CD4-positive, alpha-beta T cell treated with Interleukin-17A for 1 hour (primary cell): ENCODE measurements at regions not wholly inside any gene's neighbourhood (a gene's known extent, or its start where the extent isn't known, plus 50 kb on each side); places are given as distances from the start of the nearest gene placed in this dataset.
"Not testable (repeated sequence)": the region's sequence is repeated elsewhere in the genome, so short reads cannot be mapped to it uniquely, and the experiment has no call there.

Experiments
- DNase-seq: peaks from one replicate; pipeline ENCODE4 v3.0.0-alpha.2; 2020

DNA sequence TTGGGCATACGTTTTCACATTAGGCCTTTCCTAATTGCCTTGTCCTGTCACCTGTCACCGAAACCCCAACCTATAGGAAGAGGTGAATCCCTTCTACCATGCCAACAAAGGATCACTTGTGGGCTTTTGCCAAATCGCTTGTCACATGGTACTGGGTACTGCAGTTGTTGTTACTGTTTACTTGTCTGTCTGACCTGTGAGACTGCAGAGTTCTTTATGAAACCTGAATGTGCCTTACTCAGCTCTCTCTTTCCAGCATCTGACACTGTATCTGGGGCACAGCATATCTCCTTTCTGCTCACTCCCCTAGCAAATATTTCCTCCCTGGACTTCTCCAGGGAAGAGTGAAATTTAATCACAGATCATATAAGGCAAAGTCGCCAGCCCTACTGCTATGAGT is 1272.4 kb downstream of the CDH8 start:
- no peak for DNase-seq

GRCh38 chr16:60755907-60756306 is 1280.3 kb downstream of the CDH8 start:
- no peak for DNase-seq

DNA sequence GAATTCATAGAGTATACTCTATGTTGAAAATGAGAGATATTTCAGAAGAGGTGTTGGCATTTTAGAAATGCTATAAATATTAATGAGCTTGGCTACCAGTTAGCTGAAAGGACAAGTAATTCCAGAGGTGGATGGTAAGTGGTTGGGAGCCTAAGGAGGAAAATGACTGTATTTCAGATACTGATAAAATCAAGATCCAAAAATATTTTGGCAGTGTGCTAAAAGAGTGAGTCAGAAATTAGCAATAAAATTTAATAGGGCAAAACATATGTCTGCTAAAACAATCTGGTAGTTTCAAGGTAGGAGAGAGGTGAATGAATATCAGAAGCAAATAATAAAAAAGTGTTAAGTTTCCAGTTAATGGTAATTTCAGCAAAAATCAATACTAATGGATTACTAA is 1287.9 kb downstream of the CDH8 start:
- no peak for DNase-seq

DNA sequence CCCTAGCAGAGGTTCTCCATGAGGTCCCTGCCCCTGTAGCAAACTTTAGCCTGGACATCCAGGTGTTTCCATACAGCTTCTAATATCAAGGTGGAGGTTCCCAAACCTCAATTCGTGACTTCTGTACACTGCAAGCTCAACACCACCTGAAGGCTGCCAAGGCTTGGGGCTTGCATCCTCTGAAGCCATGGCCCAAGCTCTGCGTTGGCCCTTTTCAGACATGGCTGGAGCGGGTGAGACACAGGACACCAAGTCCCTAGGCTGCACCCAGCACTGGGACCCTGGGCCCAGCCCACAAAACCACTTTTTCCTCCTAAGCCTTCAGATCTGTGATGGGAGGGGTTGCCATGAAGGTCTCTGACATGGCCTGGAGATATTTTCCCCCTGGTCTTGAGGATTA is 1292.0 kb downstream of the CDH8 start:
- no peak for DNase-seq

- no peak for DNase-seq
Measured at GRCh38 chr16:60741810-60742209, 1294.4 kb downstream of the CDH8 start.

DNA sequence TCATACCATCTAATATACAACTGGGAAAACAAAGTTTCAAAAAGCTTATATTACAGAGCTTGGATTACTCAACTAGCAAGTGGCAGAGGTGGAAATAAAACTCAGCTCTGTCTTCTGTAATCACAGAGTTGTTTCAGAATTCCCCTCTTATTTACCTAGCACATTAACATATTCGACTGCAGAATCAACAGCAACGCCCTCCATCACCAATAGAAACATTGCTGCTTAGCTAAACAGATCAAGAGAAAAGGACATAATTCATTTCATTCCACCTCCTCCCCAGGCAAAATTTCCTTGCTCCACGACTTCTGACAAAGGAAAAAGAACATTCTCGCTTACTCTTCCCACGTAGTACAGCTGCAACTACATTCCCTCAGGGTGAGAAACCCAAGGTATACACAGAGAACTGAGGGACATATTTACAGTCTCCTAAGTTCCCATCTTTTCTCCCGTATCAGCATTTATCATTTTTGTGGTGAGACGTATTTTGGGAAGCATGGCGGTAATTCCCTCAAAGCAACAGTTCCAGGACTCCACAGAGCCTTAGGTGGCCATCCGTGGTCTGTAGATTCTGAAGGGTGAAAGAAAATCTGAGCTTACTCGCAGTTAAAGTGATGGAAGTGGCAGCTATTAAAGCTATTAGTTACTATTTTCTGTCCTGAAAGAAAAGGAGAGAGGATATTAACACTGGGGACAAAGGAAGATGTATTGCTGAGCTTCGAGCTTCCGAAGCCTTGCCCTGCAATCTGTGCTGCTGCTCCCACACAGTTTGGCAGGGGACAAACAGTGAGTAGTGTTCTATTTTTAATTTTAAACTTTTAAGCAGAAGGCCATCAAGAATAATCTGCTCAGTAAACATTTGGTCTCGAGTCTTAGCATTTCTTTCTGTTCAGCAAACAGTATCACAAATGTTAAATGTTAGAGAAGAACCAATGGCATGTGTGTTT is 1296.2 kb downstream of the CDH8 start:
- DNase-seq, result no peak

GRCh38 chr16:60731329-60732050 is 1304.7 kb downstream of the CDH8 start:
- DNase-seq, result no peak

DNA sequence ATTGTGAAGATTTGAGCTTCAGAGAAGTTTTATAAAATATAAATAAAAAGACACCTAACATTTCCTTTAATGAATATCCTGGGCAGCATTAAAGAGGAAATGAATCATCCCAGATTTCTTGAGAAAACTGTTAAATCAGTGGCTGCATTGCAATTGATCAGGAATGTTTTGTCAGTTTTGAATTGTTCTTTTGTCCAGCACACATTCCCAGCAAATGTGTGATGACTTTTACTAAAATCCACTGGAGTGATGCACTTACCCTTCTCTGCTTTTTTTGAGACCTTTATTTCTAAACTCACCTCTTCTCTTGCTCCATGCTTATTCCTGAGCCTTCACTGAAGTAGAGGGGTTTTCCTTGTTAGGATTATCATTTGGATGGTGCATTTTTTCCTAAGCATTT is 1307.2 kb downstream of the CDH8 start:
- no peak for DNase-seq

GRCh38 chr16:60727851-60728250 is 1308.4 kb downstream of the CDH8 start:
- no peak for DNase-seq

GRCh38 chr16:60720060-60720459 is 1316.2 kb downstream of the CDH8 start:
- DNase-seq, result no peak

DNA sequence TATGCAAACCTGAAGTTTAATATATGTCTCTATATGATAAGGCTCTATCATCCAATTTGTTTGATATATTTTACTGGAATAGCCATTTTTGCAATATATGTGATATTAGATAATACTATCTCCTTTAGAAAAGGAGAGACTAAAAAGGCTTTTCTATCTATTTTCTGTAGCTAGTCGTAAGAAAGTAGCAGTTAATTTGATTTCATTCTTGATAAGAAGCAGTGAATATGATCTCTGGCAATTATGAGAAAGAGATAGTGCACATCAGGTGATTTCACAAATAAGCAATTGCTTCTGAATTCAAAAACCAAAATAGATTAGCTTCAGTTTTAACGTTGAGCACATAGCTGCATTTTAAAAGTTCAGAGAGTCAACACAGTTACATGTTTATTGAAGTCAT is 1318.4 kb downstream of the CDH8 start:
- no peak for DNase-seq

GRCh38 chr16:60712144-60712543 is 1324.1 kb downstream of the CDH8 start:
- no peak for DNase-seq

DNA sequence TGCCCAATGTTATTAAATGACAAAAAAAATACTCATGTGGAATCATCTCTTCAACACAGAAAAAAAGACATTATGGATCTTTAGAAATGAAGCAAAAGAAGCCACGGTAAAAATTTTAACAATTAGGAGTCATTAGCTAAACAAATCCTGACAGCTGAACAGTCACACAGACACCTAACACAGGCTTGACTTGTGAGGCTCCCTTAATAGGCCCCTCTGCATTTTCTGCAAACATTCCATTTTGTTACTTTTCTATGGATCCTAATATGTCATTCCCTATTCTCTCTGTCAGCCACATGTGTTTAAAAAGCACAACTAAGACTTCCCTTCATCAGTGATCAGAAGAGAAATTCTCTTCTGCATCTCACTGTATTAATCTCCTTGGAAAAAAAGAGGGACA is 1331.5 kb downstream of the CDH8 start:
- no peak for DNase-seq

GRCh38 chr16:60703096-60703495 is 1333.1 kb downstream of the CDH8 start:
- no peak for DNase-seq

DNA sequence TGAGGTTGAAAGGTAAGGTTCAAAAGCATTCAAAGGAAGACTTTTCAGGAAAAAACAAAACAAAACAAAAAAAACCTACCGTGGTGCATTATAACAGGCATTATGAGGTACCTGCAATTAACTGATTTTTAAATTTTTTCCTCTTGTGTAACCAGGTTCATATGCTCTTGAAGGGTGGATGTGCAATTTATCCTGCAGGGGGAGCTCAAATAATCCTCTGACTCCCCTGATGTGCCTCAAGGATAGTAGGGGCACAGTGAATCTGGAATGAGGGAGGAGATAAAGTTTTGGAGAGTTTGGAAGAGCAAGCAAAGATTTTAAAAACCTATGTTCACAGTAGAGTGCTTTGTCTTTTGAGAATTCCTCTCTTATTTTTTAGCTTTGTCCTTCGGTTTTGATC is 1349.4 kb downstream of the CDH8 start:
- DNase-seq, result no peak

- no peak for DNase-seq
Measured at GRCh38 chr16:60684002-60684401, 1352.2 kb downstream of the CDH8 start.

DNA sequence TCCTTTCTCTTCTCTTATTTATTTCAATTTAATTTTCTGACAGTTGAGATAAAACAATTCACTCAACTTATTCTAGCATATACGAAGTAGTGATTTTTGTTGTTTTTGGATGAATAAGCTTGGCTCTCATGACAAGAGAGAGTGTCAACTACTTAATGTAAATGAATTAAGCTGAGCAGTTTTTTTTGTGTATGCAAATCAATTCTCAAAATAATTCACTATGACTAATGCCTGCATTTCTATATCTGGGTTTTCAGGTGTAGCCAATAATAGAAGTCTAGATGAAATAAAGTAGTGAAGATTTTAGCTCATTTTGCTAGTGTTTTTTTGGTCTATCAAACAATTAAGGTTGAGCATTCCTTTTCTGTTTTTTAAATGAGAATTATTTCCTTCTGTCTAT is 1354.0 kb downstream of the CDH8 start:
- DNase-seq, result no peak

- DNase-seq, result no peak
Measured at GRCh38 chr16:60681043-60681442, 1355.2 kb downstream of the CDH8 start.

DNA sequence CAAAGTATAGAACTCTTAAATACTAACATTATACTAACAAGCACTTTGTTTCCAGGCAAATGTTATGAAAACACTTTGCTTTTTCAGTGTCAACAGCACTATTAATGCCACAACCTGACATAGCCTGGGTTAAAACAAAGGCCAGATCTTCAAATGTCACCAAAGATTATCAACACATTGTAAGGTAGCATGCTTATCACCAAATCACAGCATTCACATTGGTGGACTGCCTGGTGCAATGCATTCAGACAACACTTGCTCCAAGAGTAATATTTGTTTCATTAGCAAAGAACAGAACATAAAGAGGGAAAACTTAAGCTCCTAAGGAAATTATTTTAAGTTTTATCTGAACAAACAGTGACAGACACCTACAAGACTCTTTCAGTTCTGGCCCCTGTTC is 1361.2 kb downstream of the CDH8 start:
- no peak for DNase-seq

DNA sequence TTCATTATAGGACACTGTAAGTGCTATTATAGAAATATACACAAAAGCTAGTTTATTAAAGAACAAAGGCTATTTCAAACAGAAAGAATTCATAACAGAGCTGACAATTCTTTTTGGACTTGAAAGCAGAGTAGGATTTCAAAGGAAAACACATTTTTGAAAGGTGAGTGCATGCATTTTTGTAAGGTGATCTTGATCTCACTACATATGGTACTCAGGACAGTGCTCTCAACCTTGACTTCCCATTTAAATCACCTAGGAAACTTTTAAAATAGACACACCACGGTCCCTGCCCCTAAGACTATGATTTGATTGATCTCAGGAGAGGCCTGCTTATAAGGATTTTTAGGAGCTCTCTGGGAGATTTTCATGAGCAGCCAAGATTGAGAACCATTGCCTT is 1362.0 kb downstream of the CDH8 start:
- no peak for DNase-seq

GRCh38 chr16:60655514-60656153 is 1380.6 kb downstream of the CDH8 start:
- no peak for DNase-seq

GRCh38 chr16:60651346-60651745 is 1384.9 kb downstream of the CDH8 start:
- DNase-seq, result no peak

- no peak for DNase-seq
Measured at GRCh38 chr16:60648290-60648689, 1387.9 kb downstream of the CDH8 start.

GRCh38 chr16:60647388-60647787 is 1388.8 kb downstream of the CDH8 start:
- DNase-seq, result not testable (repeated sequence)
